Immature natural killer cell (primary cell): ENCODE measurements at regions not wholly inside any gene's neighbourhood (a gene's known extent, or its start where the extent isn't known, plus 50 kb on each side); places are given as distances from the start of the nearest gene placed in this dataset.
A peak's percentile ranks its signal among the peaks of the same experiment; 100 is the strongest.

Source experiments
- DNase-seq, 3 donors: peaks; one replicate each; pipeline ENCODE4 v3.0.0; 2022; ENCODE audit warnings: mixed read lengths in 1 of 3
- H3K27ac Mint-ChIP-seq, 6 donors: one replicate each; pipeline ENCODE4 v1.8.0; 2020; ENCODE audit warnings: mixed read lengths in 6 of 6, mild to moderate bottlenecking in 5 of 6, inconsistent platforms in 4 of 6, moderate library complexity in 3 of 6
- H3K27me3 Mint-ChIP-seq, 3 donors: one replicate each; pipeline ENCODE4 v1.8.0; 2020 to 2021; ENCODE audit warnings: low read depth in 3 of 3, mild to moderate bottlenecking in 3 of 3, mixed read lengths in 3 of 3, moderate library complexity in 3 of 3, inconsistent platforms in 1 of 3
- H3K36me3 Mint-ChIP-seq, 3 donors: one replicate each; pipeline ENCODE4 v1.8.0; 2020; ENCODE audit warnings: mixed read lengths in 3 of 3, inconsistent platforms in 2 of 3, mild to moderate bottlenecking in 2 of 3
- H3K4me1 Mint-ChIP-seq, 2 donors: one replicate each; pipeline ENCODE4 v1.8.0; 2020; ENCODE audit warnings: inconsistent platforms in 2 of 2, mild to moderate bottlenecking in 2 of 2, mixed read lengths in 2 of 2, moderate library complexity in 1 of 2
- H3K4me3 Mint-ChIP-seq, 5 donors: one replicate each; pipeline ENCODE4 v1.8.0; 2020; ENCODE audit warnings: mild to moderate bottlenecking in 5 of 5, mixed read lengths in 5 of 5, inconsistent platforms in 3 of 5, moderate library complexity in 3 of 5
- H3K9me3 Mint-ChIP-seq, 6 donors: one replicate each; pipeline ENCODE4 v1.8.0; 2020; ENCODE audit warnings: mild to moderate bottlenecking in 6 of 6, mixed read lengths in 6 of 6, inconsistent platforms in 4 of 6, moderate library complexity in 3 of 6

GRCh38 chr2:190766595-190766994, 114.0 kb upstream of the GLS start:
- H3K27ac Mint-ChIP-seq = no peak overlapping the region
- no peaks in the 10 kb centered on the region for H3K27me3 Mint-ChIP-seq
- no peaks in the 10 kb centered on the region for H3K9me3 Mint-ChIP-seq
- H3K4me1 Mint-ChIP-seq = peaks cover 0 to under 1% of the 10 kb centered on the region in 2 donors
- H3K36me3 Mint-ChIP-seq = no peaks in the 10 kb centered on the region
- no peak overlapping the region for H3K4me3 Mint-ChIP-seq
- DNase-seq = no peak

GRCh38 chr2:190767821-190768220, 112.8 kb upstream of the GLS start:
- Mint-ChIP-seq H3K4me1 (no peaks in the 10 kb centered on the region), H3K27me3 (peaks cover 0 to 4% (median 0%) of the 10 kb centered on the region in 3 donors), H3K36me3 (no peaks in the 10 kb centered on the region), H3K4me3 (no peak overlapping the region), H3K9me3 (no peaks in the 10 kb centered on the region), H3K27ac (no peak overlapping the region)
- DNase-seq = no peak

GRCh38 chr2:190769258-190769657, 111.4 kb upstream of the GLS start:
- no peaks in the 10 kb centered on the region for H3K9me3 Mint-ChIP-seq
- H3K4me1 Mint-ChIP-seq = no peaks in the 10 kb centered on the region
- H3K36me3 Mint-ChIP-seq = no peaks in the 10 kb centered on the region
- H3K27me3 Mint-ChIP-seq = peaks cover 0 to 6% (median 0%) of the 10 kb centered on the region in 3 donors
- no peak overlapping the region for H3K4me3 Mint-ChIP-seq
- H3K27ac Mint-ChIP-seq = no peak overlapping the region
- DNase-seq = no peak

GRCh38 chr2:190771726-190772125, 108.9 kb upstream of the GLS start:
- H3K9me3 Mint-ChIP-seq = no peaks in the 10 kb centered on the region
- no peak for DNase-seq
- no peak overlapping the region for H3K4me3 Mint-ChIP-seq
- no peak overlapping the region for H3K27ac Mint-ChIP-seq
- H3K36me3 Mint-ChIP-seq = no peaks in the 10 kb centered on the region
- no peaks in the 10 kb centered on the region for H3K4me1 Mint-ChIP-seq
- H3K27me3 Mint-ChIP-seq = peaks cover 2 to 11% (median 4%) of the 10 kb centered on the region in 3 donors

GRCh38 chr2:190780594-190780993, 100.0 kb upstream of the GLS start:
- Mint-ChIP-seq H3K27me3 (peaks cover 3 to 12% (median 7%) of the 10 kb centered on the region in 3 donors), H3K4me3 (no peak overlapping the region), H3K4me1 (no peaks in the 10 kb centered on the region), H3K36me3 (no peaks in the 10 kb centered on the region), H3K9me3 (peaks cover 0 to 2% (median 0%) of the 10 kb centered on the region in 6 donors), H3K27ac (no peak overlapping the region)
- no peak for DNase-seq

- Mint-ChIP-seq H3K9me3 (peaks cover 0 to 2% (median 0%) of the 10 kb centered on the region in 6 donors), H3K4me3 (no peak overlapping the region), H3K27ac (no peak overlapping the region), H3K36me3 (no peaks in the 10 kb centered on the region), H3K4me1 (no peaks in the 10 kb centered on the region), H3K27me3 (peaks cover 3 to 12% (median 9%) of the 10 kb centered on the region in 3 donors)
- peak; percentile 26 to 52 (median 42) for DNase-seq
Measured at GRCh38 chr2:190781604-190782198, 98.9 kb upstream of the GLS start.

- Mint-ChIP-seq H3K4me1 (no peaks in the 10 kb centered on the region), H3K27ac (no peak overlapping the region), H3K4me3 (no peak overlapping the region), H3K9me3 (peaks cover 0 to 2% (median 0%) of the 10 kb centered on the region in 6 donors), H3K36me3 (no peaks in the 10 kb centered on the region), H3K27me3 (peaks cover 3 to 12% (median 9%) of the 10 kb centered on the region in 3 donors)
- DNase-seq = no peak
Measured at GRCh38 chr2:190782264-190782663, 98.4 kb upstream of the GLS start.

- peaks cover 2 to 12% (median 9%) of the 10 kb centered on the region in 3 donors for H3K27me3 Mint-ChIP-seq
- H3K9me3 Mint-ChIP-seq = peaks cover 0 to 2% (median 0%) of the 10 kb centered on the region in 6 donors
- H3K36me3 Mint-ChIP-seq = no peaks in the 10 kb centered on the region
- no peak overlapping the region for H3K27ac Mint-ChIP-seq
- no peak overlapping the region for H3K4me3 Mint-ChIP-seq
- no peaks in the 10 kb centered on the region for H3K4me1 Mint-ChIP-seq
- DNase-seq = no peak
Measured at GRCh38 chr2:190783513-190784263, 96.9 kb upstream of the GLS start.

GRCh38 chr2:190785334-190785733, 95.3 kb upstream of the GLS start:
- no peak for DNase-seq
- peaks cover 4 to 8% (median 7%) of the 10 kb centered on the region in 3 donors for H3K27me3 Mint-ChIP-seq
- H3K4me3 Mint-ChIP-seq = no peak overlapping the region
- H3K4me1 Mint-ChIP-seq = no peaks in the 10 kb centered on the region
- H3K27ac Mint-ChIP-seq = no peak overlapping the region
- H3K36me3 Mint-ChIP-seq = no peaks in the 10 kb centered on the region
- no peaks in the 10 kb centered on the region for H3K9me3 Mint-ChIP-seq

GRCh38 chr2:190786404-190787166, 94.0 kb upstream of the GLS start:
- peaks cover 4 to 5% (median 4%) of the 10 kb centered on the region in 3 donors for H3K27me3 Mint-ChIP-seq
- no peak overlapping the region for H3K4me3 Mint-ChIP-seq
- no peak overlapping the region for H3K27ac Mint-ChIP-seq
- no peaks in the 10 kb centered on the region for H3K9me3 Mint-ChIP-seq
- no peak for DNase-seq
- peaks cover 5 to 12% of the 10 kb centered on the region in 2 donors for H3K4me1 Mint-ChIP-seq
- no peaks in the 10 kb centered on the region for H3K36me3 Mint-ChIP-seq

- DNase-seq = no peak
- H3K9me3 Mint-ChIP-seq = no peaks in the 10 kb centered on the region
- no peak overlapping the region for H3K27ac Mint-ChIP-seq
- H3K4me3 Mint-ChIP-seq = no peak overlapping the region
- no peaks in the 10 kb centered on the region for H3K36me3 Mint-ChIP-seq
- peaks cover 13 to 20% of the 10 kb centered on the region in 2 donors for H3K4me1 Mint-ChIP-seq
- H3K27me3 Mint-ChIP-seq = peaks cover 2 to 5% (median 4%) of the 10 kb centered on the region in 3 donors
Measured at GRCh38 chr2:190787743-190788235, 92.8 kb upstream of the GLS start.

- Mint-ChIP-seq H3K27me3 (peaks cover 2 to 7% (median 5%) of the 10 kb centered on the region in 3 donors), H3K4me3 (no peak overlapping the region), H3K4me1 (peaks cover 15 to 20% of the 10 kb centered on the region in 2 donors), H3K27ac (no peak overlapping the region), H3K36me3 (no peaks in the 10 kb centered on the region), H3K9me3 (no peaks in the 10 kb centered on the region)
- no peak for DNase-seq
Measured at GRCh38 chr2:190789074-190790004, 91.3 kb upstream of the GLS start.

GRCh38 chr2:190791347-190791975, 89.2 kb upstream of the GLS start:
- Mint-ChIP-seq H3K27ac (peak overlapping the region in 1 of 6 donors; percentile 35), H3K36me3 (no peaks in the 10 kb centered on the region), H3K9me3 (no peaks in the 10 kb centered on the region), H3K4me1 (peaks cover 15 to 20% of the 10 kb centered on the region in 2 donors), H3K4me3 (peak overlapping the region in 3 of 5 donors; percentile 11 to 62 (median 31)), H3K27me3 (peaks cover 0 to 5% (median 4%) of the 10 kb centered on the region in 3 donors)
- peak in 2 of 3 donors; percentile 13 to 21 for DNase-seq
